GM23338 (cell line): ENCODE measurements at regions not wholly inside any gene's neighbourhood (a gene's known extent, or its start where the extent isn't known, plus 50 kb on each side); places are given as distances from the start of the nearest gene placed in this dataset.

Source experiments
- ATAC-seq: fragments of 200-7000 bp; cut with Tn5 transposase; 3 replicates; pipeline ENCODE4 v1.9.1; 2020
- DNase-seq: peaks from one replicate; pipeline ENCODE4 v3.0.0-alpha.2; 2015; ENCODE audit warnings: low spot score
- H2AFZ ChIP-seq: fragments of 200-600 bp; sonication (generic); 2 replicates; pipeline ENCODE4 v1.8.0; 2016; ENCODE audit warnings: antibody characterized with exemption, mild to moderate bottlenecking, moderate library complexity
- H3F3A ChIP-seq: fragments of 200-600 bp; sonication (generic); replicated peaks from 2 replicates; pipeline ENCODE4 v1.8.0; 2017; ENCODE audit warnings: antibody characterized with exemption, mixed run types, low read depth
- H3K27ac ChIP-seq: fragments of 200-600 bp; sonication (generic); 2 replicates; pipeline ENCODE4 v1.6.1; 2016; ENCODE audit warnings: low read depth
- H3K27me3 ChIP-seq: fragments of 200-600 bp; sonication (generic); 2 replicates; pipeline ENCODE4 v1.8.0; 2016; ENCODE audit warnings: mild to moderate bottlenecking, mixed run types, moderate library complexity; ENCODE audit not compliant: insufficient read depth
- H3K36me3 ChIP-seq: fragments of 200-600 bp; sonication (generic); 2 replicates; pipeline ENCODE4 v1.8.0; 2016; ENCODE audit warnings: mild to moderate bottlenecking; ENCODE audit not compliant: insufficient read depth
- H3K4me1 ChIP-seq: fragments of 200-600 bp; sonication (generic); 2 replicates; pipeline ENCODE4 v1.8.0; 2016; ENCODE audit warnings: mild to moderate bottlenecking, moderate library complexity; ENCODE audit not compliant: insufficient read depth
- H3K4me2 ChIP-seq: fragments of 200-600 bp; sonication (generic); 2 replicates; pipeline ENCODE4 v1.7.1; 2017; ENCODE audit warnings: mixed run types
- H3K4me3 ChIP-seq: fragments of 200-600 bp; sonication (generic); 2 replicates; pipeline ENCODE4 v1.6.1; 2016; ENCODE audit warnings: mixed run types
- H3K79me2 ChIP-seq: fragments of 200-600 bp; sonication (generic); replicated peaks from 2 replicates; pipeline ENCODE4 v1.8.0; 2017; ENCODE audit warnings: mild to moderate bottlenecking; ENCODE audit not compliant: insufficient read depth
- H3K9me2 ChIP-seq: fragments of 200-600 bp; sonication (generic); 2 replicates; pipeline ENCODE4 v1.8.0; 2017; ENCODE audit not compliant: insufficient read depth
- H4K20me1 ChIP-seq: fragments of 200-600 bp; sonication (generic); replicated peaks from 2 replicates; pipeline ENCODE4 v1.8.0; 2017; ENCODE audit warnings: mild to moderate bottlenecking; ENCODE audit not compliant: insufficient read depth
- H3K27ac Mint-ChIP-seq: 2 replicates; pipeline ENCODE4 v1.8.0; 2020; ENCODE audit warnings: inconsistent platforms, mild to moderate bottlenecking, moderate library complexity, mixed read lengths
- H3K27me3 Mint-ChIP-seq: 3 replicates; pipeline ENCODE4 v1.8.0; 2022; ENCODE audit warnings: low read depth, mild to moderate bottlenecking, moderate library complexity, mixed read lengths, inconsistent platforms; ENCODE audit not compliant: insufficient read depth, poor library complexity
- H3K36me3 Mint-ChIP-seq: 3 replicates; pipeline ENCODE4 v1.8.0; 2021; ENCODE audit warnings: low read depth, mild to moderate bottlenecking, inconsistent platforms, moderate library complexity, mixed read lengths
- H3K4me1 Mint-ChIP-seq: 3 replicates; pipeline ENCODE4 v1.8.0; 2020; ENCODE audit warnings: mild to moderate bottlenecking, inconsistent platforms, mixed read lengths
- H3K4me3 Mint-ChIP-seq: 3 replicates; pipeline ENCODE4 v1.8.0; 2021; ENCODE audit warnings: moderate library complexity, mild to moderate bottlenecking, inconsistent platforms, mixed read lengths
- H3K9me3 Mint-ChIP-seq: 3 replicates; pipeline ENCODE4 v1.8.0; 2020; ENCODE audit warnings: moderate library complexity, mild to moderate bottlenecking, inconsistent platforms, mixed read lengths
- CREB1 ChIP-seq: fragments of 250-450 bp; sonication (Bioruptor Pico); IDR thresholded peaks from 2 replicates; pipeline ENCODE4 v1.5.0; 2020; ENCODE audit warnings: low read depth, mild to moderate bottlenecking, moderate library complexity
- CTCF ChIP-seq, 2 experiments: fragments of 200-600 bp in 1 of 2; sonication (generic) in 1 of 2; conservative IDR thresholded peaks; 2 replicates each; pipeline versions ENCODE4 v1.5.1 to v1.6.1; 2016 to 2017; ENCODE audit warnings: antibody characterized with exemption in 2 of 2, low read depth in 2 of 2, mild to moderate bottlenecking in 2 of 2, moderate library complexity in 1 of 2
- ETS1 ChIP-seq: IDR thresholded peaks from 2 replicates; pipeline ENCODE4 v1.6.1; 2016; ENCODE audit warnings: antibody characterized with exemption
- EZH2 ChIP-seq: fragments of 200-600 bp; sonication (generic); IDR thresholded peaks from one replicate; pipeline ENCODE4 v1.8.0; 2017; ENCODE audit warnings: antibody characterized with exemption, mild to moderate bottlenecking, low read depth; ENCODE audit not compliant: unreplicated experiment
- EZH2phosphoT487 ChIP-seq: fragments of 200-600 bp; sonication (generic); IDR thresholded peaks from one replicate; pipeline ENCODE4 v1.8.1; 2018; ENCODE audit warnings: antibody characterized with exemption; ENCODE audit not compliant: unreplicated experiment
- JUNB ChIP-seq: IDR thresholded peaks from one replicate; pipeline ENCODE4 v1.6.1; 2016; ENCODE audit warnings: antibody characterized with exemption; ENCODE audit not compliant: unreplicated experiment
- NANOG ChIP-seq: IDR thresholded peaks from 2 replicates; pipeline ENCODE4 v1.6.1; 2016; ENCODE audit warnings: antibody characterized with exemption, borderline replicate concordance
- POLR2AphosphoS5 ChIP-seq: IDR thresholded peaks from 2 replicates; pipeline ENCODE4 v1.6.1; 2016; ENCODE audit warnings: antibody characterized with exemption, low read depth
- REST ChIP-seq: IDR thresholded peaks from one replicate; pipeline ENCODE4 v1.6.1; 2018; ENCODE audit warnings: antibody characterized with exemption; ENCODE audit not compliant: unreplicated experiment
- STAT1 ChIP-seq: IDR thresholded peaks from one replicate; pipeline ENCODE4 v1.6.1; 2016; ENCODE audit warnings: antibody characterized with exemption; ENCODE audit not compliant: unreplicated experiment
- ZNF114 ChIP-seq: fragments of 250-450 bp; sonication (Bioruptor Pico); IDR thresholded peaks from 2 replicates; pipeline ENCODE4 v1.5.0; 2020; ENCODE audit warnings: mild to moderate bottlenecking, moderate library complexity
- ZNF331 ChIP-seq: fragments of 250-450 bp; sonication (Bioruptor Pico); IDR thresholded peaks from 2 replicates; pipeline ENCODE4 v1.5.0; 2020; ENCODE audit warnings: low read depth, mild to moderate bottlenecking, moderate library complexity
- ZNF462 ChIP-seq: fragments of 250-450 bp; sonication (Bioruptor Pico); IDR thresholded peaks from 2 replicates; pipeline ENCODE4 v1.5.0; 2020; ENCODE audit warnings: mild to moderate bottlenecking, moderate library complexity

- 0 out of 2 replicates have a peak overlapping the region, but pooled peaks have one; percentile 0 for H3K27ac ChIP-seq
- no peaks in the 10 kb centered on the region for H3F3A ChIP-seq
Measured at GRCh38 chr5:126009566-126009965, 413.6 kb upstream of the GRAMD2B start.

More at GRCh38 chr5:126009566-126009965, 413.6 kb upstream of the GRAMD2B start:
- ATAC-seq (peak; percentile 90), DNase-seq (peak; percentile 81)
- Histone ChIP-seq H3K36me3 (no peaks in the 10 kb centered on the region), H3K4me2 (peak overlapping the region; percentile 16; the same call in 1 of the 2 replicates), H3K4me3 (no peak overlapping the region), H3K4me1 (peaks cover 27% of the 10 kb centered on the region), H3K9me2 (0 out of 2 replicates have a peak, but pooled peaks cover 5% of the 10 kb centered on the region), H4K20me1 (no peaks in the 10 kb centered on the region), H2AFZ (no peak overlapping the region), H3K27me3 (no peaks in the 10 kb centered on the region), H3K79me2 (no peaks in the 10 kb centered on the region)
- Mint-ChIP-seq H3K27ac (0 out of 2 replicates have a peak overlapping the region, but pooled peaks have one; percentile 15), H3K27me3 (peaks cover 4% of the 10 kb centered on the region), H3K36me3 (peaks cover 5% of the 10 kb centered on the region; the same call in 1 of the 3 replicates), H3K4me1 (peaks cover 32% of the 10 kb centered on the region), H3K4me3 (peak overlapping the region; percentile 18; the same call in 2 of the 3 replicates), H3K9me3 (no peaks in the 10 kb centered on the region)
- no peak for TF ChIP-seq ZNF331
- TF ChIP-seq ZNF114: 0 out of 2 replicates have a peak, but pooled peaks have one; percentile 57
- TF ChIP-seq STAT1: no peak
- TF ChIP-seq EZH2phosphoT487: no peak
- no peak for TF ChIP-seq JUNB
- no peak for TF ChIP-seq POLR2AphosphoS5
- TF ChIP-seq ZNF462: 0 out of 2 replicates have a peak, but pooled peaks have one; percentile 10
- TF ChIP-seq NANOG: peak; percentile 94
- TF ChIP-seq CTCF (conservative IDR thresholded peaks at IDR 0.05; ENCODE audit: low read depth in 2 of 2): no peak
- TF ChIP-seq CREB1 (CRISPR knock-in tag): peak; percentile 8; the same call in 1 of the 2 replicates
- TF ChIP-seq ETS1: no peak
- no peak for TF ChIP-seq REST
- TF ChIP-seq EZH2: no peak
